ENCODE measurements at regions not wholly inside any gene's neighbourhood (a gene's known extent, or its start where the extent isn't known, plus 50 kb on each side); places are given as distances from the start of the nearest gene placed in this dataset.

DNA sequence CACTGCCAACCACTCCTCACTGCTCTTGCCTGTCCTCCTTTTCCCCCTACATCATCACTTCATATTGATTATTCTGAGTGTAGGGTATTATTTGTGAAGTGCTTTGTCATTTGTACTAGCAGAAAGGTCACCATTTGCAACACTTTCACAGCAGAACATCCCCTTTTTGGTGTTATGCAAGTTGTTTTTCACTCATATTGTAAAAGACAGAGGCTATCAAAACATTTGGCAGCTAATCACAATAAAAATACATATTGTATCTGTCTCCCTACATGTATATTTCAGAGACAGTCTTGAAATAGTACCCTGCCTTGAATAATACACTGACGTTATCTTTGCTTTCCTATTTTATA lies 82.3 kb downstream of the ANXA1 start:
- no peak overlapping the region for H4K8ac ChIP-seq (ENCODE audit: low read depth in 2 of 2, low read length in 2 of 2)
- H4K5ac ChIP-seq (ENCODE audit: low read depth, low read length), result no peak overlapping the region
- no peak overlapping the region for H3K23ac ChIP-seq (ENCODE audit: low read depth, low read length)
- dilution Hi-C loops (cut with HindIII; ENCODE audit: low sequenced_read_pairs, unreplicated experiment), result no loop called here
- ChIA-PET CTCF (no interaction called here), POLR2A (ENCODE audit: unreplicated experiment) (no interaction called here)
- no peak overlapping the region for H2AK5ac ChIP-seq (ENCODE audit: low read depth, low read length)
- H2BK5ac ChIP-seq (ENCODE audit: low read depth, low read length, poor library complexity, severe bottlenecking), result no peak overlapping the region
- no peak overlapping the region for H3K4me3 ChIP-seq (ENCODE audit: insufficient read depth, low read depth, low read length)
- no peak overlapping the region for H2AFZ ChIP-seq (replicated peaks; ENCODE audit: low read length, poor library complexity)
- no peak overlapping the region for H3K56ac ChIP-seq (ENCODE audit: extremely low read depth, insufficient read depth, low read length)
- H3K9me3 ChIP-seq (ENCODE audit: control insufficient read depth, insufficient read depth, low read length), result no peaks in the 10 kb centered on the region
- DNase-seq (no peak), ATAC-seq (ENCODE audit: low read depth) (no peak)
- no peaks in the 10 kb centered on the region for H3K4me1 ChIP-seq (ENCODE audit: control insufficient read depth, insufficient read depth, low read length)
- no peak overlapping the region for H2BK15ac ChIP-seq (ENCODE audit: low read depth, low read length)
- H3K27me3 ChIP-seq (ENCODE audit: control insufficient read depth, insufficient read depth, low read length), result no peaks in the 10 kb centered on the region
- no peak overlapping the region for H3K14ac ChIP-seq (replicated peaks; ENCODE audit: low read depth, low read length)
- no peak overlapping the region for H2AK9ac ChIP-seq (replicated peaks; ENCODE audit: low read depth, low read length, poor library complexity)
- in situ Hi-C loops (cut with MboI; ENCODE audit: low sequenced_read_pairs), result no loop called here
- H3K27ac ChIP-seq (ENCODE audit: insufficient read depth, low read length), result no peak overlapping the region
- no peak overlapping the region for H4K91ac ChIP-seq (ENCODE audit: insufficient read depth, low read depth, low read length)
- no peaks in the 10 kb centered on the region for H3K9me1 ChIP-seq (ENCODE audit: insufficient read depth, low read length)
- H3K4me2 ChIP-seq (ENCODE audit: low read depth, low read length), result no peak overlapping the region
- no CpG with 5 or more reads among the region's 1 CpG for WGBS, 2 experiments (ENCODE audit: extremely low coverage in 2 of 2, insufficient read length in 1 of 2)
- H2BK20ac ChIP-seq (ENCODE audit: low read depth, low read length), result no peak overlapping the region
- H3K79me1 ChIP-seq (ENCODE audit: low read depth in 1 of 2, low read length in 2 of 2), result no peaks in the 10 kb centered on the region
- BruUV-seq (replicated peaks), result no TSS peak
- TF ChIP-seq CHD1 (IDR thresholded peaks at IDR 0.05; ENCODE audit: low read depth, low read length), result no peak
- H3K9ac ChIP-seq (ENCODE audit: low read depth, low read length), result no peak overlapping the region
- no peaks in the 10 kb centered on the region for H4K20me1 ChIP-seq (ENCODE audit: insufficient read depth, low read length)
- H2BK120ac ChIP-seq (ENCODE audit: low read depth, low read length), result no peak overlapping the region
- H3K18ac ChIP-seq (ENCODE audit: low read depth, low read length), result no peak overlapping the region
- H3K4ac ChIP-seq (ENCODE audit: low read depth, low read length), result no peak overlapping the region
- intact Hi-C loops (cut with micrococcal nuclease), result no loop called here
- no peaks in the 10 kb centered on the region for H3K36me3 ChIP-seq (ENCODE audit: control insufficient read depth, insufficient read depth, low read length)

Measured in IMR-90 (cell line).